ENCODE measurements at regions not wholly inside any gene's neighbourhood (a gene's known extent, or its start where the extent isn't known, plus 50 kb on each side); places are given as distances from the start of the nearest gene placed in this dataset.

DNA sequence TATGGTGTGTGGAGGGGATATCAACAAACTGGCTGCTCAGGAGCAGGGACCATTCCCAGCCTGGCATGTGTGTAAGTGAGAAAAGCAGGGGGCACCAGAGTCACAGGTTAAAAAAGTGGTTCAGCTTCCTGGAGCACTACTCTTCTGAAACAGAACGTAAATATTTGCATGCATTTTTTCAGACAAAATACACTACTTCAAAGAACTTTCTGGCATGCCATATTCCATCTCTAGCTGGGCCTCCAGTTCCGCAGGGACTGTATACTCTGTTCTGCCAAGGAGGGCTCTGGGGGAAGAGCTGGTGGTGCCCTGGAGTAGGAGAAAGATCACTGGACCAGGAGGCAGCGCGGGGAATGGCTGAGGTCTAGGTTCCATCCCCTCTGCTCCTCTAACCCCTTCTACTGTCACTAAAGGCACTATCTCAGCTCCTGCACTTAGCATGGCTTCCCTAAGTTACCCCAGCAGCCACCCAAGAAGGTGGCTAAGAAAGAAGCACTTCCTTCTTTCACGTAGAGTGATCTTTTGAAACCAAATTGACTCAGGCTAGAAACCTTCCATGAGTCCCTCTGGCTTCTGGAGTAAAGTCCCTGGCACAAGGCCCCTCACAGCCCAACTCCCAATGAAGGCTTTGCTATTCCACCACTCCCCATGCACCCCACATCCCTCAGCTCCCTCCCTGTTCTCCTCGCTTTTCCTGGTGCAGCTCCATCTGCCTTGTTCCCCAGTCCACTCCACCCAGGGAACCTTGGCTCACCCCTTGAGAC is 57.6 kb upstream of the CABLES1 start:
- 82% methylated on average over 6 of the region's 6 CpGs for WGBS (ENCODE audit: low lambda C conversion rate, missing lambda C conversion rate)
- H3K4me3 ChIP-seq, result no peak overlapping the region
- H3K9me3 ChIP-seq (ENCODE audit: low read depth), result no peaks in the 10 kb centered on the region
- no peak overlapping the region for H2AFZ ChIP-seq
- H4K20me1 ChIP-seq (ENCODE audit: insufficient read depth, poor library complexity, severe bottlenecking), result no peaks in the 10 kb centered on the region
- H3K36me3 ChIP-seq (replicated peaks; ENCODE audit: insufficient read depth, low read depth), result no peaks in the 10 kb centered on the region
- peak; percentile 64 for DNase-seq (ENCODE audit: low spot score)
- H3K79me2 ChIP-seq, result no peaks in the 10 kb centered on the region
- H3K27ac ChIP-seq, result no peak overlapping the region
- H3K9me2 ChIP-seq (replicated peaks; ENCODE audit: insufficient read depth), result no peaks in the 10 kb centered on the region
- H3K4me1 ChIP-seq (ENCODE audit: insufficient read depth), result no peaks in the 10 kb centered on the region
- no peak overlapping the region for H3K4me2 ChIP-seq
- TF ChIP-seq, protein P1, sequence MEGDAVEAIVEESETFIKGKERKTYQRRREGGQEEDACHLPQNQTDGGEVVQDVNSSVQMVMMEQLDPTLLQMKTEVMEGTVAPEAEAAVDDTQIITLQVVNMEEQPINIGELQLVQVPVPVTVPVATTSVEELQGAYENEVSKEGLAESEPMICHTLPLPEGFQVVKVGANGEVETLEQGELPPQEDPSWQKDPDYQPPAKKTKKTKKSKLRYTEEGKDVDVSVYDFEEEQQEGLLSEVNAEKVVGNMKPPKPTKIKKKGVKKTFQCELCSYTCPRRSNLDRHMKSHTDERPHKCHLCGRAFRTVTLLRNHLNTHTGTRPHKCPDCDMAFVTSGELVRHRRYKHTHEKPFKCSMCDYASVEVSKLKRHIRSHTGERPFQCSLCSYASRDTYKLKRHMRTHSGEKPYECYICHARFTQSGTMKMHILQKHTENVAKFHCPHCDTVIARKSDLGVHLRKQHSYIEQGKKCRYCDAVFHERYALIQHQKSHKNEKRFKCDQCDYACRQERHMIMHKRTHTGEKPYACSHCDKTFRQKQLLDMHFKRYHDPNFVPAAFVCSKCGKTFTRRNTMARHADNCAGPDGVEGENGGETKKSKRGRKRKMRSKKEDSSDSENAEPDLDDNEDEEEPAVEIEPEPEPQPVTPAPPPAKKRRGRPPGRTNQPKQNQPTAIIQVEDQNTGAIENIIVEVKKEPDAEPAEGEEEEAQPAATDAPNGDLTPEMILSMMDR (IDR thresholded peaks at IDR 0.05; ENCODE audit: poor library complexity), result peak; percentile 50
- TF ChIP-seq EZH2phosphoT487 (IDR thresholded peaks at IDR 0.05; ENCODE audit: low read depth, severe bottlenecking, unreplicated experiment), result no peak
- no peak for TF ChIP-seq EZH2 (IDR thresholded peaks at IDR 0.05; ENCODE audit: borderline replicate concordance)
- no peaks in the 10 kb centered on the region for H3K27me3 ChIP-seq

DNA sequence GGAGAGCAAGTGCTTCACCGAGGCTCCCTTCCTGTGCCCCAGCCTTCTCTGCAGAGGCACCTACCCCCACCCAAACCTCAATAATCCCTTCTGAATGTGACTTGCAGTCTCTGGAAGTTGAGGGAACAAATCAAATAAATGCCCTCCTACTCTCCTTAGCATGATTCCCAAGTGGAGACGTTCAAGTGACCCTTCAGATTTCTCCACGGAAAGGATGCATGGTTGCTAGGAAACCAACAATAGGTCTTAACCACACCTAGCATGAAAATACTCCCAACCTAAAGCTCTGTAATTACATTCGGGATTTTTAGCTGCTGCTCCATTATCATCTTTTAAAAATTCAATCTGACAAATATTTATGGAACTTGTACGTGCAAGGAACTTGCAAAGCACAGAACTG is 50.2 kb upstream of the CABLES1 start:
- Histone ChIP-seq H3K27ac (no peak overlapping the region), H3K36me3 (replicated peaks; ENCODE audit: insufficient read depth, low read depth) (no peaks in the 10 kb centered on the region), H3K4me3 (no peak overlapping the region), H3K27me3 (no peaks in the 10 kb centered on the region), H3K79me2 (no peaks in the 10 kb centered on the region), H4K20me1 (ENCODE audit: insufficient read depth, poor library complexity, severe bottlenecking) (no peaks in the 10 kb centered on the region), H3K9me2 (replicated peaks; ENCODE audit: insufficient read depth) (no peaks in the 10 kb centered on the region), H3K4me1 (ENCODE audit: insufficient read depth) (no peaks in the 10 kb centered on the region), H3K4me2 (no peak overlapping the region), H2AFZ (no peak overlapping the region), H3K9me3 (ENCODE audit: low read depth) (no peaks in the 10 kb centered on the region)
- WGBS (ENCODE audit: low lambda C conversion rate, missing lambda C conversion rate), result 42% methylated on average over 5 of the region's 5 CpGs
- TF ChIP-seq, protein P1 (IDR thresholded peaks at IDR 0.05; ENCODE audit: poor library complexity), result no peak
- TF ChIP-seq EZH2 (IDR thresholded peaks at IDR 0.05; ENCODE audit: borderline replicate concordance), result no peak
- TF ChIP-seq EZH2phosphoT487 (IDR thresholded peaks at IDR 0.05; ENCODE audit: low read depth, severe bottlenecking, unreplicated experiment), result no peak
- no peak for DNase-seq (ENCODE audit: low spot score)

All from hepatocyte (in vitro differentiated cells).